ENCODE measurements at regions not wholly inside any gene's neighbourhood (a gene's known extent, or its start where the extent isn't known, plus 50 kb on each side); places are given as distances from the start of the nearest gene placed in this dataset.
"Not testable (repeated sequence)": the region's sequence is repeated elsewhere in the genome, so short reads cannot be mapped to it uniquely, and the experiment has no call there.

DNA sequence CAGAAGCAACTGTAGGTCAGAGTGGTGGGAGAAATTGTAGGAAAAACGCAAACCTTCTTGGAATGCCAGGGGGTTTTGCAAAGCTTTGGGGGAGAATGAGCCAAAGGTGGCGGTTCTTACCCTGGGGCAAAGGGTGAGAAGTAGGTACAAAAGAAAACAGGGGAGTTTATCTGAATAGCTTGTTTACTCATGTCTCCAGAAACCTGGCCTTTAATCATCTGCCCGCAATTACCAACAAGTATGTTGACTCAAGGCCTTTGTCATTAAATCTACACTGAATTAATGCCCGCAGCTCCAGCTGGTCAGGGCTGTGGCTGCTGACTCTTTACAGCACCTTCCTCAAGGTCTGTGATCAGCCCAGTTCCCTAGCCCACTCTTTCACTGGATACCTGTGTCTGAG is 320.1 kb downstream of the CBLN1 start:
- TF ChIP-seq, protein P1, sequence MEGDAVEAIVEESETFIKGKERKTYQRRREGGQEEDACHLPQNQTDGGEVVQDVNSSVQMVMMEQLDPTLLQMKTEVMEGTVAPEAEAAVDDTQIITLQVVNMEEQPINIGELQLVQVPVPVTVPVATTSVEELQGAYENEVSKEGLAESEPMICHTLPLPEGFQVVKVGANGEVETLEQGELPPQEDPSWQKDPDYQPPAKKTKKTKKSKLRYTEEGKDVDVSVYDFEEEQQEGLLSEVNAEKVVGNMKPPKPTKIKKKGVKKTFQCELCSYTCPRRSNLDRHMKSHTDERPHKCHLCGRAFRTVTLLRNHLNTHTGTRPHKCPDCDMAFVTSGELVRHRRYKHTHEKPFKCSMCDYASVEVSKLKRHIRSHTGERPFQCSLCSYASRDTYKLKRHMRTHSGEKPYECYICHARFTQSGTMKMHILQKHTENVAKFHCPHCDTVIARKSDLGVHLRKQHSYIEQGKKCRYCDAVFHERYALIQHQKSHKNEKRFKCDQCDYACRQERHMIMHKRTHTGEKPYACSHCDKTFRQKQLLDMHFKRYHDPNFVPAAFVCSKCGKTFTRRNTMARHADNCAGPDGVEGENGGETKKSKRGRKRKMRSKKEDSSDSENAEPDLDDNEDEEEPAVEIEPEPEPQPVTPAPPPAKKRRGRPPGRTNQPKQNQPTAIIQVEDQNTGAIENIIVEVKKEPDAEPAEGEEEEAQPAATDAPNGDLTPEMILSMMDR (IDR thresholded peaks at IDR 0.05; ENCODE audit: control insufficient read depth, extremely low read depth, insufficient read depth), result no peak
- no peak for DNase-seq (ENCODE audit: low read depth)
- no peak overlapping the region for H3K4me3 ChIP-seq (ENCODE audit: low read depth, low read length)

DNA sequence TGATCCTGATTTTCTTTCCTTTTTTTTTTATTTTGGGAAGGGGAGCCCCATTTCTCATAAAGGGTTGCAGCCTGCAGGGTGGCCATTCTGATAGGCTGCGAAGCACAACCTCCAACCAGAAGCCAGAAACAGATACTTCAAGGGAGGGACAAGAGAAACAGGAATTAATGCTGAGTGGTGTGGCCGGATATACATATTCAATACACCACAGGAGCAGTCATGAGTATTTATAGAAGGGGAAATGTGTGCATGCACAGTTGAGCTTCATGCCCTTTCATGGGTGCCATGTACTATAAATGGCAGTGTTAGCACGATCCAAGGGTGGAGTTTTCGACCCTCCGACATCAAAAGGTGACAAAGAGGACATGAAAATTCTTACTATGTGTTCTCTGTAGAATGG is 320.8 kb downstream of the CBLN1 start:
- no peak overlapping the region for H3K4me3 ChIP-seq (ENCODE audit: low read depth, low read length)
- no peak for DNase-seq (ENCODE audit: low read depth)

DNA sequence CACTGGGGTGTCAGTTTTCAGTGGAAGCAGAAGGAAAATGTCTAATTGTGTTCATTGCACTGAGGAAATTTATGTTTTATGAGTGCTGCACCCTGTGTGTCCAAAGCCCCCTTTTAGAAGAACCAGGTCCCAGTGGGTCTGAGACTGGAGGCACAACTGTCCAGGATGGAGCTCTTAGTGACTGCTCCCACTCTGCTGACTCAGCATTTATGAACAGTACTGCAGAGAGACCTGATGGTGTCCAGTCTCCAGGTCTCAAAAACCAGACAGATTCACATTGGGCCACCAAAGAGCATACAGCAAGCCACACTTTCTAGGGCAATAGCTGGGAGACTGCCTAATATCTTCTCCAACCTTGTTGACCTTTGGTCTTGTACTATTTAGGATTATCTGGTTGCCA is 321.9 kb downstream of the CBLN1 start:
- TF ChIP-seq, protein P1 (IDR thresholded peaks at IDR 0.05; ENCODE audit: control insufficient read depth, extremely low read depth, insufficient read depth), result no peak
- DNase-seq (ENCODE audit: low read depth), result no peak
- no peak overlapping the region for H3K4me3 ChIP-seq (ENCODE audit: low read depth, low read length)

More for the DNA sequence above, 320.8 kb downstream of the CBLN1 start:
- TF ChIP-seq, protein P1 (IDR thresholded peaks at IDR 0.05; ENCODE audit: control insufficient read depth, extremely low read depth, insufficient read depth), result no peak

DNA sequence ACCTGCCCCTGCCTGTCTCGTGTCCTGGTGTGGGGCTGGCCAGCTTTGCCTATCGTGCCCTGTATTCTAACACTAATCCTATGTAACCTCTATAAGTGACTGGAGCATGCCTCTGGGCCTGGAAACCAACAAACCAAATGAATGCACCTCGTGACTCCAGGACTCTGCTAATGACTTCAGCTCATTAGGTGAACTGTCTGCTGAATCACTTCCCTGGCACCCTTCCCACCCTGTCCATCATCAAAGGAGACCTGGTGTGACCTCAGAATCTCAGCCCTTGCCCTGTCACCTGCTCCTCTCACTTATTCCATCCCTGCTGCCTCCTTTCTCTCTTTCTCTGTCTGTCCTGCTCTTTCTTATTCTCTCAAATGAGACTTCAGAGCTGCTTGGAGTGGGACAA is 322.4 kb downstream of the CBLN1 start:
- no peak for DNase-seq (ENCODE audit: low read depth)
- H3K4me3 ChIP-seq (ENCODE audit: low read depth, low read length), result no peak overlapping the region
- TF ChIP-seq, protein P1 (IDR thresholded peaks at IDR 0.05; ENCODE audit: control insufficient read depth, extremely low read depth, insufficient read depth), result no peak

DNA sequence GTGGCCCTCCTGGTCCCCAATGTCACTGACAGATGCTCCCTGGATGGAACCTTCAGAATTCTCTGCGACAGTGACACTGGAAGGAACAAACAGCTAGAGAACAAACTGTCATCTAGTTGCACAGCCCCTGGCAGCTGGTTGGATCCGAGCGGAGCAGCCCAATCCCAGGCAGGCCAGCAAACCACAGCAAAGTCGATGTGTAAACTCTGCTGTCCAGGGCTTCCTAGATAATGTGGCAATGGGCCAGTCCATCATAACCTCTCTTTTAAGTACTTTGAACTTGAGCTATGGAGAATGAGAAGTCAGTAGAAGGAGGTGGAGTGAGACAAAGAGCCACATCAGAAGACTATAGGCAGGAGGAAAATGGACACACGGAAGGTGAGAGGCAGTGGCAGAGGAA is 323.0 kb downstream of the CBLN1 start:
- DNase-seq (ENCODE audit: low read depth), result no peak
- H3K4me3 ChIP-seq (ENCODE audit: low read depth, low read length), result no peak overlapping the region
- TF ChIP-seq, protein P1 (IDR thresholded peaks at IDR 0.05; ENCODE audit: control insufficient read depth, extremely low read depth, insufficient read depth), result no peak

DNA sequence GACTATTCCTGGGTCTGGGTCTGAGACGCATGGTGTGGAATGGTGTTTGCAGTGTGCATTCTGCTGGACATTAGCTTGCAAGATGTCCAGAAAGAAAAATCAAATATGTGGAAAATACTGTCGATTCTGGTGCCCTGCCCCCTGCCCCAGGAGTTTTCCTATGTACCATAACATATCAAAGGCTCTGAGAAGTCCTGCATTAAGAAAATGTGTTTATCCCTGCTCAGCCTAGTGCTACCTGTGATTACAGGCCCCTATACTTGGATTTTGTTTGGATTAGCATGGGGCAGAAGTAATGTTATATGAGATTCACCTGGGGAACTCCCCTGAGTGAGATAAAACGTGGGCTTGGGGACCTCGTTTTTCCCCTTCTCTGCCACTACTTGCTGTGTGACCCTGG is 325.0 kb downstream of the CBLN1 start:
- TF ChIP-seq, protein P1 (IDR thresholded peaks at IDR 0.05; ENCODE audit: control insufficient read depth, extremely low read depth, insufficient read depth), result no peak
- DNase-seq (ENCODE audit: low read depth), result no peak
- H3K4me3 ChIP-seq (ENCODE audit: low read depth, low read length), result no peak overlapping the region

DNA sequence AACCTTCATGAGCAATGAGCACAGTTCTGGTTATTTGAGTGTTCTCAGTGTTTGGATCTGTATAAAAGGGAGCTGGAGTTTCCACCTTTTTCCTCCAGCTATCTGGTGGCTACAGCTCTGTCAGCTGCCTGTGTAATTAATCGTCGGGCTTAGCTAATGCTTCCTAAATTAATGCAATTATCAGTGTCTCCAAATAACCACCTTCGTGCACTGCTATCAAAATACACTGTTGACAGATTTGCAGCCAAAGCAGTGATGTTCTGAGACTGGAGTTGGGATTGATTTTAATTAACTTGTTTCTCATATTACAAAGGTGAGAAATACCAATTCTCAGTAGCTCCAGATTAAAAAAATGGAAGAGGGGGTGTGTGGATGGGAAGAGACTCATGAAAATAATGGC is 325.8 kb downstream of the CBLN1 start:
- no peak overlapping the region for H3K4me3 ChIP-seq (ENCODE audit: low read depth, low read length)
- DNase-seq (ENCODE audit: low read depth), result no peak
- TF ChIP-seq, protein P1 (IDR thresholded peaks at IDR 0.05; ENCODE audit: control insufficient read depth, extremely low read depth, insufficient read depth), result no peak

DNA sequence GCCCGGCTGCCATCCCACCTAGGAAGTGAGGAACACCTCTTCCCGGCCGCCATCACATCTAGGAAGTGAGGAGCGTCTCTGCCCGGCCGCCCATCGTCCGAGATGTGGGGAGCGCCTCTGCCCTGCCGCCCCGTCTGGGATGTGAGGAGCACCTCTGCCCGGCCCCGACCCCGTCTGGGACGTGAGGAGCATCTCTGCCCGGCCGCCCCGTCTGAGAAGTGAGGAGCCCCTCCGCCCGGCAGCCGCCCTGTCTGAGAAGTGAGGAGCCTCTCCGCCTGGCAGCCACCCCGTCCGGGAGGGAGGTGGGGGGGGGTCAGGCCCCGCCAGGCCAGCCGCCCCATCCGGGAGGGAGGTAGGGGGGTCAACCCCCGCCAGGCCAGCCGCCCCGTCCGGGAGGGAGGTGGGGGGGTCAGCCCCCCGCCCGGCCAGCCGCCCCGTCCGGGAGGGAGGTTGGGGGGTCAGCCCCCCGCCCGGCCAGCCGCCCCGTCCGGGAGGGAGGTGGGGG is 330.0 kb downstream of the CBLN1 start:
- DNase-seq (ENCODE audit: low read depth); H3K4me3 ChIP-seq (ENCODE audit: low read depth, low read length): not testable (repeated sequence)
